Spinal cord (tissue), 9 donors: ENCODE measurements at regions not wholly inside any gene's neighbourhood (a gene's known extent, or its start where the extent isn't known, plus 50 kb on each side); places are given as distances from the start of the nearest gene placed in this dataset.

Source experiments
- DNase-seq, 6 donors: peaks; one replicate each; pipeline versions ENCODE4 v3.0.0 to v3.0.0-alpha.2; 2013 to 2015; ENCODE audit warnings: low spot score in 6 of 6, low read depth in 4 of 6
- H3K27ac ChIP-seq: one replicate; pipeline ENCODE4 v1.5.1; 2013; ENCODE audit warnings: low read depth, low read length, control low read depth
- H3K27me3 ChIP-seq: one replicate; pipeline ENCODE4 v1.6.1; 2013; ENCODE audit warnings: low read length; ENCODE audit not compliant: control insufficient read depth, insufficient read depth
- H3K36me3 ChIP-seq: one replicate; pipeline ENCODE4 v1.6.1; 2013; ENCODE audit warnings: low read length; ENCODE audit not compliant: control insufficient read depth, insufficient read depth
- H3K4me1 ChIP-seq: one replicate; pipeline ENCODE4 v1.6.1; 2013; ENCODE audit warnings: low read length; ENCODE audit not compliant: control insufficient read depth, insufficient read depth
- H3K4me3 ChIP-seq: one replicate; pipeline ENCODE4 v1.5.1; 2013; ENCODE audit warnings: low read depth, low read length, control low read depth
- H3K9me3 ChIP-seq: one replicate; pipeline ENCODE4 v1.6.1; 2013; ENCODE audit warnings: low read length; ENCODE audit not compliant: control insufficient read depth, insufficient read depth
- WGBS: methylation state at CpG from one replicate; pipeline ENCODE4 v1.1.5; 2013; ENCODE audit warnings: missing lambda C conversion rate; ENCODE audit not compliant: insufficient coverage; 5-methylcytosine and 5-hydroxymethylcytosine counted together
- donor health status: healthy.

GRCh38 chr5:161138751-161139455, 286.9 kb upstream of the ATP10B start:
- DNase-seq = no peak
- H3K27ac ChIP-seq = no peak overlapping the region
- 40% methylated on average over 1 of the region's 2 CpGs for WGBS
- H3K9me3 ChIP-seq = no peaks in the 10 kb centered on the region
- H3K36me3 ChIP-seq = no peaks in the 10 kb centered on the region
- H3K4me1 ChIP-seq = no peaks in the 10 kb centered on the region
- H3K27me3 ChIP-seq = no peaks in the 10 kb centered on the region
- H3K4me3 ChIP-seq = no peak overlapping the region

- WGBS = 66% methylated on average over 2 of the region's 5 CpGs
- no peaks in the 10 kb centered on the region for H3K9me3 ChIP-seq
- H3K4me1 ChIP-seq = no peaks in the 10 kb centered on the region
- no peak for DNase-seq
- no peak overlapping the region for H3K27ac ChIP-seq
- no peaks in the 10 kb centered on the region for H3K36me3 ChIP-seq
- no peaks in the 10 kb centered on the region for H3K27me3 ChIP-seq
- H3K4me3 ChIP-seq = no peak overlapping the region
Measured at GRCh38 chr5:161134956-161135355, 282.9 kb upstream of the ATP10B start.

GRCh38 chr5:161134083-161134482, 282.1 kb upstream of the ATP10B start:
- Histone ChIP-seq H3K27ac (no peak overlapping the region), H3K27me3 (no peaks in the 10 kb centered on the region), H3K36me3 (no peaks in the 10 kb centered on the region), H3K9me3 (no peaks in the 10 kb centered on the region), H3K4me1 (no peaks in the 10 kb centered on the region), H3K4me3 (no peak overlapping the region)
- WGBS = no CpG with 5 or more reads among the region's 2 CpGs
- DNase-seq = no peak

- H3K27me3 ChIP-seq = no peaks in the 10 kb centered on the region
- H3K9me3 ChIP-seq = no peaks in the 10 kb centered on the region
- 100% methylated on average over 2 of the region's 2 CpGs for WGBS
- H3K27ac ChIP-seq = no peak overlapping the region
- H3K4me3 ChIP-seq = no peak overlapping the region
- no peaks in the 10 kb centered on the region for H3K36me3 ChIP-seq
- no peaks in the 10 kb centered on the region for H3K4me1 ChIP-seq
- no peak for DNase-seq
Measured at GRCh38 chr5:161115941-161116340, 263.9 kb upstream of the ATP10B start.

- Histone ChIP-seq H3K36me3 (no peaks in the 10 kb centered on the region), H3K9me3 (no peaks in the 10 kb centered on the region), H3K4me3 (no peak overlapping the region), H3K27ac (no peak overlapping the region), H3K27me3 (no peaks in the 10 kb centered on the region), H3K4me1 (no peaks in the 10 kb centered on the region)
- peak in 1 of 6 donors; percentile 10 for DNase-seq
- no CpG with 5 or more reads among the region's 1 CpG for WGBS
Measured at GRCh38 chr5:161112371-161112770, 260.4 kb upstream of the ATP10B start.

- Histone ChIP-seq H3K9me3 (no peaks in the 10 kb centered on the region), H3K27me3 (no peaks in the 10 kb centered on the region), H3K27ac (no peak overlapping the region), H3K36me3 (no peaks in the 10 kb centered on the region), H3K4me3 (no peak overlapping the region), H3K4me1 (no peaks in the 10 kb centered on the region)
- peak in 1 of 6 donors; percentile 41 for DNase-seq
- WGBS = 56% methylated on average over 4 of the region's 4 CpGs
Measured at GRCh38 chr5:161105525-161105924, 253.5 kb upstream of the ATP10B start.

GRCh38 chr5:161098516-161098915, 246.5 kb upstream of the ATP10B start:
- whole genome bisulfite sequencing = no CpG with 5 or more reads among the region's 4 CpGs
- Histone ChIP-seq H3K27ac (no peak overlapping the region), H3K4me3 (no peak overlapping the region), H3K9me3 (peaks cover 2% of the 10 kb centered on the region), H3K27me3 (no peaks in the 10 kb centered on the region), H3K4me1 (no peaks in the 10 kb centered on the region), H3K36me3 (no peaks in the 10 kb centered on the region)
- no peak for DNase-seq

- Histone ChIP-seq H3K9me3 (peaks cover 2% of the 10 kb centered on the region), H3K27ac (no peak overlapping the region), H3K27me3 (no peaks in the 10 kb centered on the region), H3K36me3 (no peaks in the 10 kb centered on the region), H3K4me3 (no peak overlapping the region), H3K4me1 (no peaks in the 10 kb centered on the region)
- WGBS = 31% methylated on average over 3 of the region's 4 CpGs
- no peak for DNase-seq
Measured at GRCh38 chr5:161096581-161096980, 244.6 kb upstream of the ATP10B start.

- Histone ChIP-seq H3K4me1 (no peaks in the 10 kb centered on the region), H3K9me3 (peaks cover 2% of the 10 kb centered on the region), H3K36me3 (no peaks in the 10 kb centered on the region), H3K27me3 (no peaks in the 10 kb centered on the region), H3K27ac (no peak overlapping the region), H3K4me3 (no peak overlapping the region)
- peak in 2 of 6 donors; percentile 1 to 48 for DNase-seq
- no CpG with 5 or more reads among the region's 2 CpGs for WGBS
Measured at GRCh38 chr5:161095953-161096352, 243.9 kb upstream of the ATP10B start.

GRCh38 chr5:161094411-161094810, 242.4 kb upstream of the ATP10B start:
- no peaks in the 10 kb centered on the region for H3K36me3 ChIP-seq
- peaks cover 2% of the 10 kb centered on the region for H3K9me3 ChIP-seq
- DNase-seq = no peak
- no peaks in the 10 kb centered on the region for H3K27me3 ChIP-seq
- H3K27ac ChIP-seq = no peak overlapping the region
- H3K4me1 ChIP-seq = no peaks in the 10 kb centered on the region
- no peak overlapping the region for H3K4me3 ChIP-seq
